Left renal cortex interstitium (tissue), 4 donors: ENCODE measurements at regions not wholly inside any gene's neighbourhood (a gene's known extent, or its start where the extent isn't known, plus 50 kb on each side); places are given as distances from the start of the nearest gene placed in this dataset.

Source experiments
- DNase-seq, 4 donors: peaks; one replicate each; pipeline ENCODE4 v3.0.0-alpha.2; 2013; ENCODE audit warnings: low read depth in 4 of 4, low spot score in 2 of 4, missing footprints in 1 of 4

GRCh38 chr2:224213396-224213795, 174.3 kb upstream of the SERPINE2 start:
- DNase-seq = no peak

- no peak for DNase-seq
Measured at GRCh38 chr2:224211791-224212190, 172.7 kb upstream of the SERPINE2 start.

- DNase-seq = no peak
Measured at GRCh38 chr2:224211181-224211480, 172.0 kb upstream of the SERPINE2 start.

GRCh38 chr2:224210286-224211180, 171.4 kb upstream of the SERPINE2 start:
- DNase-seq = no peak

GRCh38 chr2:224209555-224210285, 170.6 kb upstream of the SERPINE2 start:
- no peak for DNase-seq

GRCh38 chr2:224208443-224208842, 169.4 kb upstream of the SERPINE2 start:
- no peak for DNase-seq

- no peak for DNase-seq
Measured at GRCh38 chr2:224208007-224208406, 168.9 kb upstream of the SERPINE2 start.

- DNase-seq = no peak
Measured at GRCh38 chr2:224206816-224207215, 167.7 kb upstream of the SERPINE2 start.

- no peak for DNase-seq
Measured at GRCh38 chr2:224202281-224202865, 163.3 kb upstream of the SERPINE2 start.

GRCh38 chr2:224198436-224198835, 159.3 kb upstream of the SERPINE2 start:
- DNase-seq = no peak

GRCh38 chr2:224196810-224197209, 157.7 kb upstream of the SERPINE2 start:
- no peak for DNase-seq

- no peak for DNase-seq
Measured at GRCh38 chr2:224195925-224196571, 157.0 kb upstream of the SERPINE2 start.

- no peak for DNase-seq
Measured at GRCh38 chr2:224194161-224194560, 155.1 kb upstream of the SERPINE2 start.

- DNase-seq = no peak
Measured at GRCh38 chr2:224191465-224191864, 152.4 kb upstream of the SERPINE2 start.

GRCh38 chr2:224190936-224191270, 151.8 kb upstream of the SERPINE2 start:
- no peak for DNase-seq

GRCh38 chr2:224190234-224190935, 151.3 kb upstream of the SERPINE2 start:
- DNase-seq = no peak

- no peak for DNase-seq
Measured at GRCh38 chr2:224187220-224187619, 148.1 kb upstream of the SERPINE2 start.

GRCh38 chr2:224185023-224185601, 146.0 kb upstream of the SERPINE2 start:
- no peak for DNase-seq

- DNase-seq = no peak
Measured at GRCh38 chr2:224183086-224183485, 144.0 kb upstream of the SERPINE2 start.

GRCh38 chr2:224182498-224182897, 143.4 kb upstream of the SERPINE2 start:
- DNase-seq = no peak
